Ramos (cell line): ENCODE measurements at regions not wholly inside any gene's neighbourhood (a gene's known extent, or its start where the extent isn't known, plus 50 kb on each side); places are given as distances from the start of the nearest gene placed in this dataset.

Experiments used
- in situ Hi-C: fragments of 300-500 bp; cut with MboI; formaldehyde crosslinking; loops from one replicate; pipeline ENCODE4 v1.14.3; 2022; ENCODE audit warnings: low sequenced_read_pairs; ENCODE audit not compliant: unreplicated experiment

- in situ Hi-C loops: no loop called here
Observed at GRCh38 chr6:165967810-165968407, 199.7 kb downstream of the TBXT start.

GRCh38 chr6:165963750-165964149 lies 203.9 kb downstream of the TBXT start:
- in situ Hi-C loops: no loop called here

- in situ Hi-C loops: no loop called here
Observed at GRCh38 chr6:165962366-165962765, 205.3 kb downstream of the TBXT start.

- in situ Hi-C loops: no loop called here
Observed at GRCh38 chr6:165961233-165961632, 206.4 kb downstream of the TBXT start.

GRCh38 chr6:165960695-165961094 lies 207.0 kb downstream of the TBXT start:
- in situ Hi-C loops: no loop called here

GRCh38 chr6:165959627-165960026 lies 208.0 kb downstream of the TBXT start:
- in situ Hi-C loops: no loop called here

GRCh38 chr6:165956874-165957273 lies 210.8 kb downstream of the TBXT start:
- in situ Hi-C loops: no loop called here

- in situ Hi-C loops: no loop called here
Observed at GRCh38 chr6:165952514-165952913, 215.1 kb downstream of the TBXT start.

GRCh38 chr6:165950316-165950715 lies 217.3 kb downstream of the TBXT start:
- in situ Hi-C loops: no loop called here

- in situ Hi-C loops: no loop called here
Observed at GRCh38 chr6:165949324-165949723, 218.3 kb downstream of the TBXT start.

GRCh38 chr6:165944002-165944466 lies 223.6 kb downstream of the TBXT start:
- in situ Hi-C loops: no loop called here

GRCh38 chr6:165941786-165942185 lies 225.9 kb downstream of the TBXT start:
- in situ Hi-C loops: no loop called here

- in situ Hi-C loops: no loop called here
Observed at GRCh38 chr6:165941249-165941775, 226.3 kb downstream of the TBXT start.

- in situ Hi-C loops: no loop called here
Observed at GRCh38 chr6:165940366-165940765, 227.3 kb downstream of the TBXT start.

- in situ Hi-C loops: no loop called here
Observed at GRCh38 chr6:165939601-165940290, 227.9 kb downstream of the TBXT start.

GRCh38 chr6:165939047-165939446 lies 228.6 kb downstream of the TBXT start:
- in situ Hi-C loops: no loop called here

GRCh38 chr6:165937564-165938358 lies 229.9 kb downstream of the TBXT start:
- in situ Hi-C loops: no loop called here

GRCh38 chr6:165936660-165937059 lies 231.0 kb downstream of the TBXT start:
- in situ Hi-C loops: no loop called here

GRCh38 chr6:165936096-165936495 lies 231.6 kb downstream of the TBXT start:
- in situ Hi-C loops: no loop called here

- in situ Hi-C loops: no loop called here
Observed at GRCh38 chr6:165931675-165932074, 236.0 kb downstream of the TBXT start.

- in situ Hi-C loops: no loop called here
Observed at GRCh38 chr6:165930668-165931214, 236.9 kb downstream of the TBXT start.
